HL-60/S4 (cell line): ENCODE measurements at regions not wholly inside any gene's neighbourhood (a gene's known extent, or its start where the extent isn't known, plus 50 kb on each side); places are given as distances from the start of the nearest gene placed in this dataset.

Experiments
- in situ Hi-C: fragments of 300-500 bp; cut with MboI; formaldehyde crosslinking; loops from 2 replicates; pipeline ENCODE4 v1.14.3; 2022; ENCODE audit warnings: low sequenced_read_pairs

GRCh38 chr12:97082029-97082428 is 175.0 kb downstream of the NEDD1 start:
- in situ Hi-C loops, result no loop called here

DNA sequence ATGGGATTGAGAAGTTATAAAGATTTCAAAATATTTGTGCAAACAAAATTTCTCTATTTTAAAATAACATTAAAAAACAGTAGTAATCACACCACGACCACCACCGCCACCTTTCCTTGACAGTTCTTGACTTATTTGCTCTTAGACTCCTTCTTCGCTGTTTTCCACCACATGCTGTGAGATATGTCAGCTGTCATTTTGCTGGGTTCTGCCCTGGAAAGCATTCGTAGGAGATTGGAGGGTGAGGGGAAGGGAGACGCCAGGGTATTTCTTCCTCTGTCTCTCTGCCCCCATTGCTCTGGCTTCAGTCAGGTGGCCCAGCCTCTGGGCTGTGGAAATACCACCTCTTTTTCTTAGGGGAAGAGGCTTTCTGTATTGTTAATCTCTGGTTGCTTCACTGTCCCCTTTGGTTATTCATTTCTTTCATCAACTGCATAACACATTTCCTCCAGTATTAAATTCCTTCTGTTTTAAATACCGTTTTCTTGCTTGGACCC is 186.2 kb downstream of the NEDD1 start:
- in situ Hi-C loops, result no loop called here

DNA sequence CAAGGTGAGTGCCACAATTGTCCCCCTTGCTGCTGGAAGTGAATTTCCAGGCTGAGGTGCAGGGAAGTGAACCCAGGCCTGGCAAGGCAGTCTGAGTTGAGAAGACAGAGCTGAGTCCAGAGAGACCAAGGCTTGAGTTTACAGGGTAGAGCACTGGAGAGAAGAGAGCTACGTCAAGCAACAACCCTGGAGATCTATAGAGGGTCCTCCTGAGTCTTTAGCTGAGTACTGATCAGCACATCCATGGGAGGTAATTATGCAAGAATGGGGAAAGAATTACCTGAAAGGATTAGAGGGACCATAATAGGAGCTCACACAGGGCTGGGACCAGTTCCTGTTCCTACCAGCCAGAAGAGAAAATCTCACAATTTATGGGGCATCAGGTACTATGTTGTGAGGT is 190.7 kb downstream of the NEDD1 start:
- in situ Hi-C loops, result no loop called here

DNA sequence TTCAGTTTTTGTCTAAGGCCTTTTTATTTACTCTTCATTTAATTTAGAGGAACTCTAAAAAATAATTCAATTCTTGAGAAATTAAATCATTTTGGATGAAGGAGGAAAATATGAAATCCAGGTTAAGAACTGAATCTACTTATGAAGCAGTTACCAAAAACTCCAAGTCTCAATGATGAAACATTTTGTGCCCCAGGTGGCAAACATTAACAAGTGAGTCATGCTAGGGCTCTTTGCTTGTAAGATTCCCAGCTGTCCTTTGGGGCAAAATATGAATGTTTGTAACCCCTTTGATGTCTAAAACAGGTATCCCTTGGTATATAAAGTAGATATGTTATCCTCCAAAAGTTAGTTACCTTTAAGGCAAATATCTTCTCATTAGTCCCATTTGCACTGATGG is 202.4 kb downstream of the NEDD1 start:
- in situ Hi-C loops, result no loop called here

- in situ Hi-C loops, result no loop called here
These were observed 205.1 kb downstream of the NEDD1 start for GRCh38 chr12:97112136-97112535.

GRCh38 chr12:97118796-97119375 is 211.8 kb downstream of the NEDD1 start:
- in situ Hi-C loops, result no loop called here

- in situ Hi-C loops, result no loop called here
These were observed 220.0 kb downstream of the NEDD1 start for GRCh38 chr12:97127061-97127460.

- in situ Hi-C loops, result no loop called here
These were observed 224.3 kb downstream of the NEDD1 start for GRCh38 chr12:97131220-97131981.

GRCh38 chr12:97132270-97132669 is 225.2 kb downstream of the NEDD1 start:
- in situ Hi-C loops, result no loop called here

DNA sequence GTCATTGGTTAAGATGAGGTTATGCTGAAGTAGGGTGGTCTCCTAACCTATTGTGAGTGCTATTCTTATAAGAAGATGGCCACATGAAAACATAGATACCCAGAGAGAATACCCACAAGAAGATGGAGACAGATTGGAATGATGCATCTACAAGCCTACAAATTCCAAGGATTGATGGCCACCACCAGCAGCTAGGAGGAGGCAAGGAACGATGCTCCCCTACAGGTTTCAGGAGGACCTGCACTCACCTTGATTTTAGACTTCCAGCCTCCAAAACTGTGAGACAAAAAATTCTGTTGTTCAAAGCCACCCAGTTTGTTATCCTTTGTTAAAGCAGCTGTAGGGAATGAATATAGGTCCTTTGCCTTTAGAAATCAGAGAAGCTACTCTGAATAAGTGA is 227.4 kb downstream of the NEDD1 start:
- in situ Hi-C loops, result no loop called here

- in situ Hi-C loops, result no loop called here
These were observed 233.3 kb downstream of the NEDD1 start for GRCh38 chr12:97140355-97140754.

DNA sequence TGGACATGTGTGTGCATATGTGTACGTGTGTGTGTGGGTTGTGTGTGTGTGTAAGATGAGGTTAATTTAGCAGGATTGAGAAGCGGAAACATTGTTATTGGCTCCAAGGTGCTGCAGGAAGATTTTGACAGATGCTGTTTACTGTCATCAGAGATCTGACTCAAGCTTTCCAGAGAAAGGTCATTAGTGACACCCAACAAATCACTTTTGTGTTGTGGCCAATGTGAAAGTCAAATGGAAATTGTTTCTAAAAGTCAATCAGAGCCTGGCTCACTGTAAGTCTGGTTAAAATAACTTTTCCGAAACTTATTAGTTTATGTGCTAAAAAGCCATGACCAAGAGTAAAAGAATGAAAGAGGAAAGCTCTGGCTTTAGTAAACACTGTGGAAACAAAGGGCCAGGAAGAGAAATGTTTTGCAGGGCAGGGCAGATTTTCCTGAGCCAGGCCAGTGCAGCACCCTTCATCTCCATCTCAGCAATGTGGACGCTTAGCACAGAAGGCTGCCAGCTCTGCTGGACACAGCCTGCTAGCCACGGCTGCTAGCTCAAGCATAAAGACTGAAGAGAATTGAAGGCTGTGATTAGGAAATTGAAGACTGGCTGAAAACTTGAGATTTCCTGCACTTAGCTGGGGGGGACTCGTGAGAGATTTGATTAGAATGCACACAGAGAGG is 235.8 kb downstream of the NEDD1 start:
- in situ Hi-C loops, result no loop called here

DNA sequence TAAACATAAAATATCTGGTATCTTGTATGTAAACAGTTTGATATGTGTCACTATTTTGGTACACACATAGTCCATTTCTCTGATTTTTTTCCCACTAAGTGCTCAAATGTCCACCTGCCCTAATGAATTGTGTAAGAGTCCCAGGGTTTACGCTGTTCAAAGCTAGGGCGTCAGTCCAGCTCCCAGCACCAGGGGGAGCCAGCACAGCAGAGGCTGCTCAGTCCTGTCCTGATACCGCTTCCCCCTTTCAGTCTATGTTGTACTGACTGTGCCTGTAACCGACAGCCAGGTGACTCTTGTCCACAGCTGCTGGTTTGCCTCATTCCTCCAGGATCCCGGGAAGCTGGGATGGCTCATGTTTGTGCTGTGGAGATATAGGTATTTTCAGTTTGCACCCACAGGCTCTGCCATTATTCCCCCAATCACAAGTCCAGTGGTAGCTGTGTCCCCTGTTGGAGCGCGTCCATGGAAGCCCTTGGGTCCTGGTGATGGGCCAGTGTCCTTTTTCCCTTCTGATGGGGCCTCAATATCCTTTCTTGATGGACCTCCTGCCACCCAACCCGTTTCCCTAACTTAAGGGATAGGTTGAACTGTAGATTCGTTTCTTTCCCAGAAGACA is 242.0 kb downstream of the NEDD1 start:
- in situ Hi-C loops, result no loop called here

- in situ Hi-C loops, result no loop called here
These were observed 244.4 kb downstream of the NEDD1 start for GRCh38 chr12:97151481-97151880.

GRCh38 chr12:97159377-97159776 is 252.3 kb downstream of the NEDD1 start:
- in situ Hi-C loops, result no loop called here

- in situ Hi-C loops, result no loop called here
These were observed 253.2 kb downstream of the NEDD1 start for GRCh38 chr12:97160277-97160676.

DNA sequence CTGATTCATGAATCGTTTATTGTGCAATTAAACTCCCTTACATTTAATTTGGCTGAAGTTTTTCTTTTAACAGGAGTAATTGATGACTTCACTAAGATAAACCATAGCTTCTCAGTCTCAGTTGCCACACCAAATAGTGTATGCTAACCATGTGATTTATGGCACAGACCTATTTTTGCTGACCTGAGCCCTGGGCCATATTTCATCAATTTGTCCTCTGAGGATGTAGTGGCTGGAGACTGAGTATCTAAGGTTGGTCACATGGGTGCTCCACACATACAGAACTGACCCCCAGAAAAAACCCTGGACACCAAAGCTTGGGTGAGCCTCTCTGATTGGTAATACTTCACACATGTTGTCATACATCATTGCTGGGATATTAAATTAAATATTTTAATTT is 255.1 kb downstream of the NEDD1 start:
- in situ Hi-C loops, result no loop called here

- in situ Hi-C loops, result no loop called here
These were observed 257.9 kb downstream of the NEDD1 start for GRCh38 chr12:97164936-97165335.

DNA sequence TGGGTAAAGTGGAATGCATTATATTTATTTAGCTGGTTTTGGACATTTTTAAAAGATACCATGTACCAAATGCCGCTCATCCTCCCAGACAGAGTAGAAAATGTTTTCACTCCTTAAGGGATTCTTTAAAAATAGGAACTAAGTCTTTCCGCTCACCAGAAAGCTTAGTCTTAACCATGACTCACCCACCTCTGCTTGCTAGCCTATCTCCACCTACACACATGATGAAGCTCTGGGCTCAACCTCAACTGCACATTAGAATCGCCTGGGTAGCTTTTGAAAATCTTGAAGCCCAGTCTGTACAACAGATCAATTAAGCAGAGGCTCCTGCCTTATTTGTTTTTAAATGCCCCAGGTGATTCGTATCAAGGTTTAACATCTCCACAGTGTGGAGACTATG is 260.5 kb downstream of the NEDD1 start:
- in situ Hi-C loops, result no loop called here

DNA sequence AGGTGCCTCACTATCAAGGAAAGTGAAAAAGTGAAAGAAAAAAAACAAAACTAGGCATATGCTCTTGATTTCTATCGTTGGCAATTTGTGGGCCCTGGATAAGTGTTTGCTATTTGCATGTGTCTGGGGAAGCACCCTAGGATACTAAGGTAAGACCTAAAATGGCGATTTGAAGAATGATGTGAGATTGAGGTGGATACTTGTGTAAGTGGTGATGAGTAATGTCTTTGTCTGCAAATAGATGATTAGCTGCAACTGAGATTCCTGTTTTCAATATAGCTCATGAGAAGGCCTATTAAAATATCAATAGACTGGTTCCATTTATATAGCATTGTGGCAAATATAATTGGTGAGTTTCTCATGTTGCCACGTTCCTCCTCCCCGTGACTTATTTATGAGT is 261.7 kb downstream of the NEDD1 start:
- in situ Hi-C loops, result no loop called here

DNA sequence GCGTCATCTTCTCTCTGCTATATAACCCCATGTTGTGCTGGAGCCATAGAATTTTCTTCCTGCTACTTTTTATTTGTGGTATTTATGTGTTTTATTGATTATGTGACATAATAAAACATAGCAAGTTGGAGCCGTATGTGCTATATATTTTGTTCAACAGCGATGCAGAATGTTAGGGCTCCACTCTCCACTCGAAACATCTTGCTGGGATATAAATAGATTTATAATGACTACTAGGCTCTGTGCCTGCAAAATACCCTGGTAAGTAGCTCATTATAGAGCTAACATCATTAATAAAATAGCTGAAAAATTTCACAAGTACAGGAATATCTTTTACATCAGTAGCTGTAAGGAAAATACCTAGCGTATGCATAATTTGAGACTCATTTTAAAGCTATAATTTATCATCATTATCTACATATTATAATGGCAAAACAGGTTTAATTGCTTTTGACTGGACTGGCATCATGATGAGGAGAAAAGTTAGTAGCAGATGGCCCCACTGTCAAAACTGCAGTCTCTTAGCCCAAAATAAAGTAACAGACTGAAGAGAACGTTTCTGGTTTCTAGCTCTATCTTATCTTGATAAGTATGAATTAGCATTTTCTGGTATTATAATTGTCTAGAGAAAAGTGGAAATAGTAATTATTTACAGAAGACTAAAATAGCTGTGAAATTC is 263.0 kb downstream of the NEDD1 start:
- in situ Hi-C loops, result no loop called here
